B cell (primary cell): ENCODE measurements at regions not wholly inside any gene's neighbourhood (a gene's known extent, or its start where the extent isn't known, plus 50 kb on each side); places are given as distances from the start of the nearest gene placed in this dataset.

Experiments used
- EZH2 ChIP-seq: IDR thresholded peaks from 2 replicates; pipeline ENCODE4 v1.6.1; 2012; ENCODE audit warnings: borderline replicate concordance, low read depth, mild to moderate bottlenecking, moderate library complexity, low read length; ENCODE audit not compliant: insufficient read depth, poor library complexity, severe bottlenecking
- TF ChIP-seq, protein P1 (sequence below): fragments of 200-600 bp; IDR thresholded peaks from one replicate; pipeline ENCODE4 v1.8.0; 2022; ENCODE audit warnings: antibody characterized with exemption, mild to moderate bottlenecking

DNA sequence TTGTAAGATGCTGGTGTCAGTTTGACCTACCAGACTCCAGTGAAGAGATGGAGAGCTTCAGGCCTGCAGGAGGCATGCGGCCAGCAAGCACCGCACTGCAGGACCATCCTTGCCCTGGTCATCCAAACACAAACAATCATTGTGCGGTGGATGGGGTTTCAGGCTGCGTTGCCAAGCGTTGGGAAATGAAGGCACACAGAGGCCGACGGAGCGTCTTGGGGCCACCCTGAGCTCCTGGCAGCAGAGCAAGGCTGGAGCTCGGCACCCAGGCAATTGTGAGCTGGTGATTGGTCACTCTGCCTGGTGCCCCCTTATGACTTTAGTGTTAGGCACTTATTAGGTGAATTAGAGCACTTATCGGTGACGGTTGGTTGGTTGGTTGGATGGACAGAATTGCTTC, 222.6 kb upstream of the RGMA start:
- TF ChIP-seq, protein P1, sequence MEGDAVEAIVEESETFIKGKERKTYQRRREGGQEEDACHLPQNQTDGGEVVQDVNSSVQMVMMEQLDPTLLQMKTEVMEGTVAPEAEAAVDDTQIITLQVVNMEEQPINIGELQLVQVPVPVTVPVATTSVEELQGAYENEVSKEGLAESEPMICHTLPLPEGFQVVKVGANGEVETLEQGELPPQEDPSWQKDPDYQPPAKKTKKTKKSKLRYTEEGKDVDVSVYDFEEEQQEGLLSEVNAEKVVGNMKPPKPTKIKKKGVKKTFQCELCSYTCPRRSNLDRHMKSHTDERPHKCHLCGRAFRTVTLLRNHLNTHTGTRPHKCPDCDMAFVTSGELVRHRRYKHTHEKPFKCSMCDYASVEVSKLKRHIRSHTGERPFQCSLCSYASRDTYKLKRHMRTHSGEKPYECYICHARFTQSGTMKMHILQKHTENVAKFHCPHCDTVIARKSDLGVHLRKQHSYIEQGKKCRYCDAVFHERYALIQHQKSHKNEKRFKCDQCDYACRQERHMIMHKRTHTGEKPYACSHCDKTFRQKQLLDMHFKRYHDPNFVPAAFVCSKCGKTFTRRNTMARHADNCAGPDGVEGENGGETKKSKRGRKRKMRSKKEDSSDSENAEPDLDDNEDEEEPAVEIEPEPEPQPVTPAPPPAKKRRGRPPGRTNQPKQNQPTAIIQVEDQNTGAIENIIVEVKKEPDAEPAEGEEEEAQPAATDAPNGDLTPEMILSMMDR, result no peak
- no peak for TF ChIP-seq EZH2
